ENCODE measurements at regions not wholly inside any gene's neighbourhood (a gene's known extent, or its start where the extent isn't known, plus 50 kb on each side); places are given as distances from the start of the nearest gene placed in this dataset.

GRCh38 chr5:82446809-82447208, 168.7 kb upstream of the RPS23 start (continued):
- TF ChIP-seq SUPT20H (IDR thresholded peaks at IDR 0.05; ENCODE audit: borderline replicate concordance, control insufficient read depth, low read depth, low read length) (no peak), EZH2 (IDR thresholded peaks at IDR 0.05; ENCODE audit: borderline replicate concordance, control insufficient read depth, low read depth, low read length) (no peak), E2F4 (IDR thresholded peaks at IDR 0.05; ENCODE audit: low read depth, low read length) (no peak)

GRCh38 chr5:82445726-82446335, 167.7 kb upstream of the RPS23 start:
- ChIA-PET POLR2A (no interaction called here), SMC1A (ENCODE audit: uncharacterized antibody, unreplicated experiment) (no interaction called here), CTCF (no interaction called here), RAD21 (ENCODE audit: unreplicated experiment) (no interaction called here)
- H3K9me3 ChIP-seq (replicated peaks; ENCODE audit: control insufficient read depth, insufficient read depth, low read length): no peaks in the 10 kb centered on the region
- in situ Hi-C loops (cut with MboI): no loop called here
- no peak overlapping the region for H3K4me2 ChIP-seq (ENCODE audit: control insufficient read depth, insufficient read depth)
- no peak for DNase-seq (ENCODE audit: low read depth, low spot score)
- no peak for FAIRE-seq
- H3K27me3 ChIP-seq (replicated peaks in 1 of 2; ENCODE audit: control insufficient read depth in 2 of 2, insufficient read depth in 2 of 2, low read length in 1 of 2): no peaks in the 10 kb centered on the region
- no peak for ATAC-seq
- intact Hi-C loops (cut with micrococcal nuclease; ENCODE audit: unreplicated experiment): no loop called here
- WGBS (ENCODE audit: insufficient coverage, insufficient replicate concordance, low lambda C conversion rate, missing lambda C conversion rate): 19% methylated on average over 3 of the region's 3 CpGs
- no peak overlapping the region for H3K4me3 ChIP-seq
- H3K4me1 ChIP-seq (ENCODE audit: control insufficient read depth, insufficient read depth, low read length): no peaks in the 10 kb centered on the region
- H3K36me3 ChIP-seq (ENCODE audit: control insufficient read depth in 2 of 2, insufficient read depth in 2 of 2, low read length in 1 of 2): no peaks in the 10 kb centered on the region
- H4K20me1 ChIP-seq (ENCODE audit: control insufficient read depth, insufficient read depth): no peaks in the 10 kb centered on the region
- H3K9ac ChIP-seq (ENCODE audit: control insufficient read depth, insufficient read depth, low read length): no peak overlapping the region
- BruUV-seq (replicated peaks): no TSS peak
- H2AFZ ChIP-seq (ENCODE audit: control insufficient read depth, low read depth, low read length): no peak overlapping the region
- H3K79me2 ChIP-seq (ENCODE audit: control insufficient read depth, insufficient read depth, low read length): no peaks in the 10 kb centered on the region
- no peak overlapping the region for H3K27ac ChIP-seq (ENCODE audit: control insufficient read depth, insufficient read depth)
- TF ChIP-seq NKRF (conservative IDR thresholded peaks at IDR 0.05) (no peak), STAT1 (conservative IDR thresholded peaks at IDR 0.05) (no peak), SUZ12 (IDR thresholded peaks at IDR 0.05; ENCODE audit: unreplicated experiment) (no peak), CTCF (IDR thresholded peaks at IDR 0.05 in 2 of 3, conservative IDR thresholded peaks at IDR 0.05 in 1 of 3; ENCODE audit: control insufficient read depth in 2 of 3, extremely low read depth in 1 of 3, insufficient read depth in 1 of 3, low read depth in 3 of 3, low read length in 3 of 3) (no peak), ATF3 (IDR thresholded peaks at IDR 0.05; ENCODE audit: borderline replicate concordance, extremely low read depth, low read depth, low read length) (no peak), NFXL1 (IDR thresholded peaks at IDR 0.05; ENCODE audit: borderline replicate concordance) (no peak), SPI1 (IDR thresholded peaks at IDR 0.05; ENCODE audit: borderline replicate concordance, insufficient read depth, low read depth, low read length) (no peak), ZNF622 (IDR thresholded peaks at IDR 0.05) (no peak), ZNF24 (IDR thresholded peaks at IDR 0.05) (no peak), RELA (IDR thresholded peaks at IDR 0.05; ENCODE audit: borderline replicate concordance, partially characterized antibody) (no peak)

Data from GM12878 (cell line).